HEK293 (cell line): ENCODE measurements at regions not wholly inside any gene's neighbourhood (a gene's known extent, or its start where the extent isn't known, plus 50 kb on each side); places are given as distances from the start of the nearest gene placed in this dataset.

Source experiments
- CTCF ChIA-PET: fragments of 350-600 bp; formaldehyde crosslinking; extraction: SDS; loops from one replicate; lab custom pipeline; 2021; ENCODE audit warnings: antibody characterized with exemption; lab: Yijun Ruan, JAX
- POLR2A ChIA-PET: fragments of 300-600 bp; formaldehyde crosslinking; extraction: SDS; loops from one replicate; lab custom pipeline; 2020; ENCODE audit warnings: antibody characterized with exemption, inconsistent platforms; lab: Yijun Ruan, JAX
- H3K27ac ChIP-seq: fragments of 200-500 bp; sonication (Bioruptor generic); 2 replicates; pipeline ENCODE4 v1.5.1; 2014; ENCODE audit warnings: low read depth, low read length, control low read depth, inconsistent platforms; ENCODE audit errors: extremely low read depth
- H3K36me3 ChIP-seq, 2 experiments: fragments of 200-500 bp in 1 of 2; sonication (Bioruptor generic) in 1 of 2; 1 replicate in 1 of 2; 2 replicates in 1 of 2; pipeline ENCODE4 v1.5.1; 2014 to 2017; ENCODE audit warnings: inconsistent platforms in 2 of 2, low read length in 2 of 2; ENCODE audit not compliant: control insufficient read depth in 2 of 2, insufficient read depth in 1 of 2
- H3K4me1 ChIP-seq: fragments of 200-500 bp; sonication (Bioruptor generic); 2 replicates; pipeline ENCODE4 v1.5.1; 2014; ENCODE audit warnings: mild to moderate bottlenecking, low read length, inconsistent platforms; ENCODE audit not compliant: control insufficient read depth, insufficient read depth
- H3K4me3 ChIP-seq: 2 replicates; pipeline ENCODE4 v1.5.1; 2011; ENCODE audit warnings: low read depth, mild to moderate bottlenecking, control low read depth, low read length, moderate library complexity
- H3K9me3 ChIP-seq: fragments of 200-500 bp; sonication (Bioruptor generic); 2 replicates; pipeline ENCODE4 v1.5.1; 2014; ENCODE audit warnings: low read depth, low read length, inconsistent platforms; ENCODE audit not compliant: control insufficient read depth, insufficient read depth
- ATF2 ChIP-seq: fragments of 450-650 bp; formaldehyde crosslinking; IDR thresholded peaks from 2 replicates; pipeline ENCODE4 v1.5.1; 2016; ENCODE audit warnings: missing biosample characterization, missing genetic modification characterization, low read depth
- BCL11B ChIP-seq: fragments of 450-650 bp; formaldehyde crosslinking; IDR thresholded peaks from 2 replicates; pipeline ENCODE4 v1.5.1; 2016; ENCODE audit warnings: low read depth, missing biosample characterization, missing genetic modification characterization
- GLIS1 ChIP-seq: fragments of 450-650 bp; formaldehyde crosslinking; IDR thresholded peaks from 2 replicates; pipeline ENCODE4 v1.5.1; 2016; ENCODE audit warnings: missing biosample characterization, missing genetic modification characterization
- HIC1 ChIP-seq: fragments of 450-650 bp; formaldehyde crosslinking; IDR thresholded peaks from 2 replicates; pipeline ENCODE4 v1.5.1; 2016; ENCODE audit warnings: missing biosample characterization, missing genetic modification characterization
- KLF17 ChIP-seq: fragments of 450-650 bp; formaldehyde crosslinking; IDR thresholded peaks from 2 replicates; pipeline ENCODE4 v1.5.1; 2016; ENCODE audit warnings: missing biosample characterization, missing genetic modification characterization
- PRDM6 ChIP-seq: fragments of 450-650 bp; formaldehyde crosslinking; IDR thresholded peaks from 2 replicates; pipeline ENCODE4 v1.5.1; 2017; ENCODE audit warnings: missing biosample characterization, missing genetic modification characterization
- ZBTB17 ChIP-seq: fragments of 450-650 bp; formaldehyde crosslinking; IDR thresholded peaks from 2 replicates; pipeline ENCODE4 v1.5.1; 2016; ENCODE audit warnings: missing biosample characterization, missing genetic modification characterization
- ZNF138 ChIP-seq: fragments of 450-650 bp; formaldehyde crosslinking; IDR thresholded peaks from 2 replicates; pipeline ENCODE4 v1.5.1; 2016; ENCODE audit warnings: missing biosample characterization, missing genetic modification characterization, borderline replicate concordance
- ZNF140 ChIP-seq: fragments of 450-650 bp; formaldehyde crosslinking; IDR thresholded peaks from 2 replicates; pipeline ENCODE4 v1.5.1; 2016; ENCODE audit warnings: missing biosample characterization, missing genetic modification characterization
- ZNF146 ChIP-seq: fragments of 450-650 bp; formaldehyde crosslinking; IDR thresholded peaks from 2 replicates; pipeline ENCODE4 v1.5.1; 2016; ENCODE audit warnings: missing biosample characterization, missing genetic modification characterization
- ZNF26 ChIP-seq: fragments of 450-650 bp; formaldehyde crosslinking; IDR thresholded peaks from 2 replicates; pipeline ENCODE4 v1.5.1; 2016; ENCODE audit warnings: missing biosample characterization, missing genetic modification characterization
- ZNF274 ChIP-seq, 2 experiments: fragments of 200-500 bp in 1 of 2; fragments of 450-650 bp in 1 of 2; sonication (Bioruptor generic) in 1 of 2; formaldehyde crosslinking in 1 of 2; IDR thresholded peaks; 2 replicates each; pipeline versions ENCODE4 v1.5.1 to v1.6.1; 2014 to 2016; ENCODE audit warnings: borderline replicate concordance in 1 of 2, inconsistent platforms in 1 of 2, low read length in 1 of 2, missing biosample characterization in 1 of 2, missing genetic modification characterization in 1 of 2
- ZNF302 ChIP-seq: fragments of 450-650 bp; formaldehyde crosslinking; IDR thresholded peaks from 2 replicates; pipeline ENCODE4 v1.5.1; 2016; ENCODE audit warnings: missing biosample characterization, missing genetic modification characterization, low read depth
- ZNF423 ChIP-seq: fragments of 450-650 bp; formaldehyde crosslinking; IDR thresholded peaks from 2 replicates; pipeline ENCODE4 v1.5.1; 2016; ENCODE audit warnings: missing biosample characterization, missing genetic modification characterization
- ZNF426 ChIP-seq: fragments of 450-650 bp; formaldehyde crosslinking; IDR thresholded peaks from 2 replicates; pipeline ENCODE4 v1.5.1; 2017; ENCODE audit warnings: missing biosample characterization, missing genetic modification characterization, mild to moderate bottlenecking, inconsistent platforms, moderate library complexity
- ZNF549 ChIP-seq: fragments of 450-650 bp; IDR thresholded peaks from 2 replicates; pipeline ENCODE4 v1.5.1; 2018; ENCODE audit warnings: missing biosample characterization, missing genetic modification characterization, mild to moderate bottlenecking, inconsistent platforms, moderate library complexity
- ZNF692 ChIP-seq: fragments of 450-650 bp; formaldehyde crosslinking; IDR thresholded peaks from 2 replicates; pipeline ENCODE4 v1.5.1; 2016; ENCODE audit warnings: missing biosample characterization, missing genetic modification characterization
- ZSCAN4 ChIP-seq: fragments of 450-650 bp; formaldehyde crosslinking; IDR thresholded peaks from 2 replicates; pipeline ENCODE4 v1.5.1; 2017; ENCODE audit warnings: missing biosample characterization, missing genetic modification characterization

- ChIA-PET POLR2A (no interaction called here), CTCF (interaction anchor here (0.7 kb wide), 1 partner anchor 10 kb away, joined by 3 read pairs; no protein-coding TSS in a partner anchor)
- Histone ChIP-seq H3K36me3 (no peaks in the 10 kb centered on the region), H3K4me1 (no peaks in the 10 kb centered on the region), H3K9me3 (no peaks in the 10 kb centered on the region), H3K27ac (no peak overlapping the region), H3K4me3 (no peak overlapping the region)
- no peak for TF ChIP-seq BCL11B (tag by site-specific recombination)
- no peak for TF ChIP-seq ZSCAN4 (tag by site-specific recombination)
- no peak for TF ChIP-seq ZNF140 (tag by site-specific recombination)
- no peak for TF ChIP-seq ZNF423
- TF ChIP-seq ZNF692 (tag by site-specific recombination): no peak
These were observed 299.1 kb upstream of the ROPN1 start for GRCh38 chr3:124291008-124291407.

- CTCF ChIA-PET: no interaction called here
- Histone ChIP-seq H3K4me1 (no peaks in the 10 kb centered on the region), H3K27ac (no peak overlapping the region), H3K9me3 (no peaks in the 10 kb centered on the region), H3K36me3 (no peaks in the 10 kb centered on the region), H3K4me3 (no peak overlapping the region)
- no peak for TF ChIP-seq HIC1 (tag by site-specific recombination)
- TF ChIP-seq GLIS1: peak; percentile 37
- POLR2A ChIA-PET: no interaction called here
These were observed 300.4 kb upstream of the ROPN1 start for GRCh38 chr3:124292329-124292728.

GRCh38 chr3:124293584-124293983, 301.7 kb upstream of the ROPN1 start:
- Histone ChIP-seq H3K9me3 (no peaks in the 10 kb centered on the region), H3K27ac (no peak overlapping the region), H3K36me3 (no peaks in the 10 kb centered on the region), H3K4me1 (no peaks in the 10 kb centered on the region), H3K4me3 (no peak overlapping the region)
- ChIA-PET CTCF (interaction anchor here (0.7 to 1.2 kb wide), 4 partner anchors 11 to 172 kb away, joined by 3 to 8 read pairs (median 4); no protein-coding TSS in a partner anchor), POLR2A (no interaction called here)
- no peak for TF ChIP-seq ZNF302
- TF ChIP-seq ZNF26: no peak
- TF ChIP-seq ZNF274 (IDR thresholded peaks at IDR 0.05; ENCODE audit: low read length): no peak
- no peak for TF ChIP-seq ZNF274 (tag by site-specific recombination; IDR thresholded peaks at IDR 0.05; ENCODE audit: borderline replicate concordance)
- TF ChIP-seq ZNF138 (tag by site-specific recombination): no peak
- TF ChIP-seq ATF2: no peak
- no peak for TF ChIP-seq KLF17 (tag by site-specific recombination)
- TF ChIP-seq PRDM6: no peak
- TF ChIP-seq ZNF549: no peak
- no peak for TF ChIP-seq ZNF146 (tag by site-specific recombination)
- TF ChIP-seq ZBTB17: no peak
- no peak for TF ChIP-seq ZNF426 (tag by site-specific recombination)
